ENCODE measurements at regions not wholly inside any gene's neighbourhood (a gene's known extent, or its start where the extent isn't known, plus 50 kb on each side); places are given as distances from the start of the nearest gene placed in this dataset.

GRCh38 chr6:128768187-128768586, 114.8 kb upstream of the LAMA2 start:
- Histone ChIP-seq H3K27ac (ENCODE audit: control insufficient read depth, insufficient read depth, low read length) (no peak overlapping the region), H3K9me3 (ENCODE audit: control insufficient read depth, low read depth, low read length) (peaks cover 4% of the 10 kb centered on the region), H3K4me2 (ENCODE audit: control insufficient read depth, extremely low read depth, insufficient read depth, low read depth, low read length) (no peak overlapping the region), H2AFZ (ENCODE audit: control insufficient read depth, low read length) (no peak overlapping the region), H3K9ac (ENCODE audit: control insufficient read depth, extremely low read depth, insufficient read depth, low read length) (no peak overlapping the region), H3K4me3 (ENCODE audit: control insufficient read depth in 2 of 3, extremely low read depth in 1 of 3, insufficient read depth in 2 of 3, low read depth in 1 of 3, low read length in 3 of 3) (no peak overlapping the region), H3K9me1 (ENCODE audit: control insufficient read depth, extremely low read depth, insufficient read depth, low read length) (no peaks in the 10 kb centered on the region), H3K4me1 (ENCODE audit: control insufficient read depth, extremely low read depth, insufficient read depth, low read length) (peaks cover 10% of the 10 kb centered on the region), H4K20me1 (ENCODE audit: control insufficient read depth, extremely low read depth, insufficient read depth, low read length) (no peaks in the 10 kb centered on the region), H3K36me3 (ENCODE audit: control insufficient read depth in 2 of 2, extremely low read depth in 1 of 2, insufficient read depth in 2 of 2, low read length in 2 of 2) (no peaks in the 10 kb centered on the region), H3K27me3 (ENCODE audit: control insufficient read depth, extremely low read depth, insufficient read depth, low read length) (no peaks in the 10 kb centered on the region), H3K79me2 (ENCODE audit: control insufficient read depth, insufficient read depth, low read length) (no peaks in the 10 kb centered on the region)
- TF ChIP-seq CTCF (optimal IDR thresholded peaks at IDR 0.05 in 1 of 3, IDR thresholded peaks at IDR 0.05 in 1 of 3, conservative IDR thresholded peaks at IDR 0.05 in 1 of 3; ENCODE audit: extremely low read depth in 1 of 3, insufficient read depth in 2 of 3, low read length in 3 of 3) (no peak), EZH2 (IDR thresholded peaks at IDR 0.05; ENCODE audit: low read length) (no peak)
- no peak for DNase-seq (ENCODE audit: low read depth, low spot score)
- dilution Hi-C loops (cut with MboI; ENCODE audit: extremely low pct_ligation_motif_present, low sequenced_read_pairs) = no loop called here
- FAIRE-seq = no peak

GRCh38 chr6:128767705-128768104, 115.2 kb upstream of the LAMA2 start:
- no peaks in the 10 kb centered on the region for H3K9me1 ChIP-seq (ENCODE audit: control insufficient read depth, extremely low read depth, insufficient read depth, low read length)
- no peaks in the 10 kb centered on the region for H3K36me3 ChIP-seq (ENCODE audit: control insufficient read depth in 2 of 2, extremely low read depth in 1 of 2, insufficient read depth in 2 of 2, low read length in 2 of 2)
- FAIRE-seq (no peak), DNase-seq (ENCODE audit: low read depth, low spot score) (no peak)
- dilution Hi-C loops (cut with MboI; ENCODE audit: extremely low pct_ligation_motif_present, low sequenced_read_pairs) = no loop called here
- H2AFZ ChIP-seq (ENCODE audit: control insufficient read depth, low read length) = no peak overlapping the region
- no peak overlapping the region for H3K9ac ChIP-seq (ENCODE audit: control insufficient read depth, extremely low read depth, insufficient read depth, low read length)
- TF ChIP-seq EZH2 (IDR thresholded peaks at IDR 0.05; ENCODE audit: low read length) = no peak
- TF ChIP-seq CTCF (optimal IDR thresholded peaks at IDR 0.05 in 1 of 3, IDR thresholded peaks at IDR 0.05 in 1 of 3, conservative IDR thresholded peaks at IDR 0.05 in 1 of 3; ENCODE audit: extremely low read depth in 1 of 3, insufficient read depth in 2 of 3, low read length in 3 of 3) = no peak
- no peaks in the 10 kb centered on the region for H4K20me1 ChIP-seq (ENCODE audit: control insufficient read depth, extremely low read depth, insufficient read depth, low read length)
- no peaks in the 10 kb centered on the region for H3K27me3 ChIP-seq (ENCODE audit: control insufficient read depth, extremely low read depth, insufficient read depth, low read length)
- H3K79me2 ChIP-seq (ENCODE audit: control insufficient read depth, insufficient read depth, low read length) = no peaks in the 10 kb centered on the region
- peaks cover 4% of the 10 kb centered on the region for H3K9me3 ChIP-seq (ENCODE audit: control insufficient read depth, low read depth, low read length)
- no peak overlapping the region for H3K27ac ChIP-seq (ENCODE audit: control insufficient read depth, insufficient read depth, low read length)
- peaks cover 10% of the 10 kb centered on the region for H3K4me1 ChIP-seq (ENCODE audit: control insufficient read depth, extremely low read depth, insufficient read depth, low read length)
- no peak overlapping the region for H3K4me3 ChIP-seq (ENCODE audit: control insufficient read depth in 2 of 3, extremely low read depth in 1 of 3, insufficient read depth in 2 of 3, low read depth in 1 of 3, low read length in 3 of 3)
- H3K4me2 ChIP-seq (ENCODE audit: control insufficient read depth, extremely low read depth, insufficient read depth, low read depth, low read length) = no peak overlapping the region
